ENCODE measurements at regions not wholly inside any gene's neighbourhood (a gene's known extent, or its start where the extent isn't known, plus 50 kb on each side); places are given as distances from the start of the nearest gene placed in this dataset.

- Histone ChIP-seq H3K27ac (ENCODE audit: low read depth in 2 of 2, low read length in 1 of 2) (no peak overlapping the region), H3K79me2 (ENCODE audit: insufficient read depth) (no peaks in the 10 kb centered on the region), H3K4me2 (no peak overlapping the region), H3K4me1 (ENCODE audit: control insufficient read depth in 1 of 2, insufficient read depth in 2 of 2, low read depth in 1 of 2, low read length in 1 of 2) (peaks cover 0 to 43% of the 10 kb centered on the region in 2 experiments; a peak in 2 of 4 replicates), H3K4me3 (ENCODE audit: low read depth in 2 of 2, low read length in 1 of 2) (no peak overlapping the region), H3F3A (replicated peaks; ENCODE audit: insufficient read depth) (no peaks in the 10 kb centered on the region), H3K36me3 (replicated peaks in 1 of 2; ENCODE audit: control insufficient read depth in 1 of 2, insufficient read depth in 2 of 2, low read length in 1 of 2) (no peaks in the 10 kb centered on the region), H2AFZ (ENCODE audit: low read depth) (no peak overlapping the region), H3K27me3 (ENCODE audit: insufficient read depth) (no peaks in the 10 kb centered on the region), H3K9me3 (no peaks in the 10 kb centered on the region), H4K20me1 (ENCODE audit: insufficient read depth) (no peaks in the 10 kb centered on the region), H3K9me2 (no peaks in the 10 kb centered on the region), H3K9ac (no peak overlapping the region)
- CTCF ChIA-PET = interaction anchor here (0.8 to 4.0 kb wide), 3 partner anchors 16 to 232 kb away, joined by 3 to 15 read pairs (median 3); no protein-coding TSS in a partner anchor
- WGBS (ENCODE audit: low lambda C conversion rate) = 74% methylated on average over 18 of the region's 30 CpGs
- no peak for DNase-seq
- TF ChIP-seq RFX5 (IDR thresholded peaks at IDR 0.05; ENCODE audit: low read length) = no peak
- no peak for TF ChIP-seq NRF1 (IDR thresholded peaks at IDR 0.05; ENCODE audit: low read depth, low read length)
- TF ChIP-seq CHD2 (IDR thresholded peaks at IDR 0.05; ENCODE audit: low read length, partially characterized antibody) = no peak
- no peak for TF ChIP-seq PBX3 (IDR thresholded peaks at IDR 0.05)
- TF ChIP-seq CTCF (IDR thresholded peaks at IDR 0.05) = no peak
- no peak for TF ChIP-seq USF2 (IDR thresholded peaks at IDR 0.05; ENCODE audit: borderline replicate concordance, low read depth, low read length)
- POLR2A ChIA-PET = no interaction called here
Measured at GRCh38 chr14:104277416-104278213, 139.2 kb downstream of the KIF26A start.

- TF ChIP-seq PBX3 (IDR thresholded peaks at IDR 0.05) (no peak), SIN3A (IDR thresholded peaks at IDR 0.05; ENCODE audit: borderline replicate concordance, low read depth, low read length) (no peak), TAF1 (IDR thresholded peaks at IDR 0.05; ENCODE audit: borderline replicate concordance, low read depth, low read length) (no peak), FOXM1 (IDR thresholded peaks at IDR 0.05; ENCODE audit: low read depth) (no peak), USF1 (IDR thresholded peaks at IDR 0.05; ENCODE audit: borderline replicate concordance, low read depth) (no peak), EZH2phosphoT487 (IDR thresholded peaks at IDR 0.05; ENCODE audit: borderline replicate concordance, low read depth) (no peak), GATA2 (CRISPR knock-in tag; IDR thresholded peaks at IDR 0.05) (no peak), JUND (IDR thresholded peaks at IDR 0.05) (no peak), REST (IDR thresholded peaks at IDR 0.05; ENCODE audit: low read depth, low read length) (no peak), MXI1 (IDR thresholded peaks at IDR 0.05; ENCODE audit: low read depth, low read length) (no peak)
- Histone ChIP-seq H4K20me1 (ENCODE audit: insufficient read depth) (no peaks in the 10 kb centered on the region), H3F3A (replicated peaks; ENCODE audit: insufficient read depth) (no peaks in the 10 kb centered on the region), H3K27ac (ENCODE audit: low read depth in 2 of 2, low read length in 1 of 2) (no peak overlapping the region; a peak in 1 of 4 replicates), H3K4me1 (ENCODE audit: control insufficient read depth in 1 of 2, insufficient read depth in 2 of 2, low read depth in 1 of 2, low read length in 1 of 2) (peaks cover 0 to 49% of the 10 kb centered on the region in 2 experiments; a peak in 2 of 4 replicates), H3K36me3 (replicated peaks in 1 of 2; ENCODE audit: control insufficient read depth in 1 of 2, insufficient read depth in 2 of 2, low read length in 1 of 2) (no peaks in the 10 kb centered on the region), H3K4me2 (no peak overlapping the region), H3K79me2 (ENCODE audit: insufficient read depth) (no peaks in the 10 kb centered on the region), H3K9me2 (no peaks in the 10 kb centered on the region), H3K9me3 (no peaks in the 10 kb centered on the region), H3K4me3 (ENCODE audit: low read depth in 2 of 2, low read length in 1 of 2) (no peak overlapping the region), H3K9ac (no peak overlapping the region), H2AFZ (ENCODE audit: low read depth) (no peak overlapping the region), H3K27me3 (ENCODE audit: insufficient read depth) (no peaks in the 10 kb centered on the region)
- CTCF ChIA-PET = interaction anchor here (0.8 to 4.0 kb wide), 3 partner anchors 16 to 231 kb away, joined by 3 to 15 read pairs (median 3); no protein-coding TSS in a partner anchor
- POLR2A ChIA-PET = no interaction called here
- WGBS (ENCODE audit: low lambda C conversion rate) = 47% methylated on average over 4 of the region's 4 CpGs
- no peak for DNase-seq
Measured at GRCh38 chr14:104278214-104278534, 139.8 kb downstream of the KIF26A start.

All from SK-N-SH (cell line).